ENCODE measurements at regions not wholly inside any gene's neighbourhood (a gene's known extent, or its start where the extent isn't known, plus 50 kb on each side); places are given as distances from the start of the nearest gene placed in this dataset.

DNA sequence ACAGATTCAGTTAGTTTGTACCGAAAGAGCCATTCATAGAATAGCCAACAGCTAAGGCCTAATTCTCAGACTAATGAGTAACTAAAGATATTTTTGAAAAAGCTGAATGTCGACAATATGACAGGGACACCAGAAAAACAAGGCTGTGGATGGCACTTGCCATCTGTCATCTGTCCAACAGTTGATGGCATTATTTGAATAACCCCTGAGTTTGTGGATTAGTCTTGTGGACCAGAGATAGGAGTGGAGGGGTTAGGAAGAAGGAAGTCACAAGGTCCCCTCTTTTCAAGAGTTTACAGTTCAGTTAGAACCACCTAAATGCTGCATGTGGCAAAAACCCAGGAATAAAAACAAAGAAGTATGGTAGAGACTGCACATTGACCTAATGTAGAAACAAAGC, 356.5 kb upstream of the DUSP10 start:
- no peak for DNase-seq

DNA sequence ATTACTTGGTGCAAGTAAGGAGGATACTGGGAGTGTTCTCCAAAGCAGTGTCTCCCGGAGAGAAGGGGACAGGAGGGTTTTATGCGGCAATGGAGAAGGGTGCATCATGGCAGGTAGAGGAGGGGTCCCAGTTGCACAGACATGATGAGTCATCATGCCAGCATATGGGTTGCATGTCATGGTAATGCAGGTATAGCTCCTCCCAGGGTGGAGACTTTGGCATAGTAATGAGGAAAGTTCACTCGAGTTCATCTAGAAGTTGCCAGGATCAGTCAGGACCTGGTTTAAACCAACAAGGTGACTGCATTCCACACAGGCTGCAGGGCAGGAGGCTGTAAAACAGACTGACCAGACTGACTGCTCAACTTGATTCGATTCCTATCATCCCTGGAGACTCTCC, 355.7 kb upstream of the DUSP10 start:
- no peak for DNase-seq

DNA sequence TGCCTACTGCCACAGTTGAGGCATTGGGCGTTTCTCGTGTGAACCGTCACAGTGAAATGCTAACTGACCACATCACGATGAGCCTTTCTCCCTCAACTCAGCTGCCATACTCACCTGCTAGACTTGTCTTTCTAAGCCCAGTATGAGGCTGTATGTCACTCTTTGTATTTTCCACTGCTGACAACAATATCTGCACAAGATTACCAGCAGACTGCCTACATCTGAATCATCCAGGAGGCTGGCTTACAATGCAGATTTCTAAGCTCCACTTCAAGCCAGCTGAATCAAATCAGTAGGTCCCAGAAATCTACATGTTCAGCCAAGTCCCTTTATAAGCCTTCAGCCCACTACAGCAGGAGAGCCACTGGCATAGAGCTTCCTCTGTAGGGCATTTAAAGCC, 355.0 kb upstream of the DUSP10 start:
- no peak for DNase-seq

GRCh38 chr1:222096476-222096772, 354.5 kb upstream of the DUSP10 start:
- no peak for DNase-seq

- DNase-seq: peak; percentile 15
Measured at GRCh38 chr1:222095606-222096475, 354.0 kb upstream of the DUSP10 start.

GRCh38 chr1:222093518-222093917, 351.6 kb upstream of the DUSP10 start:
- no peak for DNase-seq

GRCh38 chr1:222090103-222090502, 348.2 kb upstream of the DUSP10 start:
- peak; percentile 88 for DNase-seq

- no peak for DNase-seq
Measured at GRCh38 chr1:222087221-222087920, 345.5 kb upstream of the DUSP10 start.

DNA sequence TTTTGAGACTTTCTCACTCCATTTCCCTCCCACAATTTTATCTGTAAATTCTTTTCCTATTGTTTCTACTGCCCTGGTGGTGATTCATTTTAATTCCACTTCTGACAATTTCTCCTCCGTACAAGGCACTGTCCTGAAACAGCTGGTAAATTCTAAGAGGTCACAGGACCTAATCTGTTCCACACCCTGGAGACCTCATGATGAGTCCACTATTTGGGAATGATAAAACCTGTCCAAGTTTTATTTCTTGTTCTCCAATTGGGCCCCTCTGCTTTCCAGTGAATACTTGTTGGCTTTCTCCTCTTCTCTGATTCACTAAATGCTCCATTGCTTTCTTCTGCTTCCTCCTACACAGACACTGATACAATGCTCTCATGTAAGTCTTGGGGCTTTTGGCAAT, 343.1 kb upstream of the DUSP10 start:
- DNase-seq: peak; percentile 80

DNA sequence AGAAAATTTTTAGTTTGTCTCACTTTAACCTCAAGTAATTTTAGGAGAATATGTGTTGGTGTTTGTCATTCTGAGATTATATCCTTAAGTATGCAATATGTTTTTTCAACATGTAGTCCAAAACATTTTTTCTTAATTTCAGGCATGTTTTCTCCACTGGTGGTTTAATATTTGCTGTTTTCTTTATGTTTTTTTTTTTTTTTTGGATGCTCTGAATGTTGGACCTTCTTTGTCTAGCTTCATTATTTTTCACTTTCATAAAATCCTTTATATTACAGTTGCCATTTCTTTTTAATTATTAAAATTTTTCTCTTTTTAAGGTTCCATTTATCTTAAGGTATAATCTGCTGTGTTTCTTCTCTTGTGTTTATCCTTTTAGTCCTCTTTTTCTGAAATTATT, 342.2 kb upstream of the DUSP10 start:
- DNase-seq: no peak

- no peak for DNase-seq
Measured at GRCh38 chr1:222081859-222082258, 340.0 kb upstream of the DUSP10 start.

DNA sequence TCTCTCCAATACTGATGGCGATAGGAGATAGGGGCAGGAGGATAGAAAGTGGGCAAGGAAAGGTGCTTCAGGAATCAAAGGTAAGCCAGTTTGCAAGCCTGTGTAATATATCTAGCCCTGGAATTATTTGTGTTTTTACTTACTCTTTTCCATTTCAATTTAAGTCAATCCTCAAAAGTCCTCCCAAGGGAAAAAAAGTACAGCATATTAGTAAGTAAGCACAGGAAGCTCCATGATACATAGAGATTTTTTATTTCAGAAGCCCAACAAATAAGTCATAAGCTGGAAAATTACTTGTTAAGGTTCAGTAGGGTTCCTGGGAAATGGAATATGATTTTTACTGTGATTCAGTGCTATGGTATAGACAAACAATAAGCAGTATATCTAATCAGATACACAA, 337.7 kb upstream of the DUSP10 start:
- DNase-seq: peak; percentile 43

DNA sequence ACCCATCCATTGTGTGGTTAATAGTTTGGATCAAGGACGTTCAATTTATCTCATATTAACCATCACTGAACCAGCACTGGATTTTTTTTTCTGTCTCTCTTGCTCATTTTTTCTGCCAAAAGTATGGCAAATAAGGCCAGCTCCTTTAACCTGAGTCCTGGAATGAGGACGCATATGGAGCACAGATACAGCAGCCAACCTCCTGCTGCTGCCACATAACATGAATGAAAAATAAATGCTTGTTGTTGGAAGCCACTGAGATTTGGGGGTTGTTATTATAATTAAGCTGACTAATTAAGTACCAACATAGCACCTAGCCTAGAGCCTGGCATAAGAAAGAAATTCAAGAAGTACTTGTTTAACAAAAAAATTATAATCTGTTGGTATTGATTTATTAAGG, 335.3 kb upstream of the DUSP10 start:
- DNase-seq: no peak

GRCh38 chr1:222074317-222074716, 332.4 kb upstream of the DUSP10 start:
- no peak for DNase-seq

DNA sequence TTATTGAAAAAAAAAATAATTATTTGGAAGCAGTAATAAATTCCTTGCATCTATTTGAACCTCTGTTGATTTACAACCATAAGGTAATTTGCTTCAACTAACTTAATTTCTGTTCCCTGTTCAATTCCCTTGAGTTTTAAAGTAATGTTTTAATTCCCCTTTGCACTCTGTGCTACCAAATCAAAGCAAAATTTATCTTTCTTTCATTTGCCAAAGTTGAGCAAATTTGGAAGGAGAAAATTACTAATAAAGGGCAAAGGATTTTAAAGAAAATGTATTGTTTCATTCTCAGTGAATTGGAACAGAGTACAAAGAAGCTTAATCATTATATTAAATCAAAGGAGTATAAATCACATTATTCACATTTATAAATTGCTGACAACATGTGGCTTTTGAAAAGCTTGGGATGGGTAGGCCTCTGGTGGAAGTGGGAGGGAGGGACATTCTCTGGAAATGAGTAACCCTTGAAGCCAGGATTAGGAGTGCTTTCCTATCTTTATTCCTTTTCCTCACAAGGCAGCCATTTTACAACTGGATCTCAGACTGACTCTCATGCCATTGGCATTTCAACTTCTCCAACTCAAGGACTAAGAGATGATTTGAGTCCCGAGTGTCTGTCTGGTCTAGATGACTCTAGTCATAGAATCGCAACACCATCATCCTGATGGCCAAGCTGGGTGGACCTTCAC, 331.6 kb upstream of the DUSP10 start:
- DNase-seq: peak; percentile 94

DNA sequence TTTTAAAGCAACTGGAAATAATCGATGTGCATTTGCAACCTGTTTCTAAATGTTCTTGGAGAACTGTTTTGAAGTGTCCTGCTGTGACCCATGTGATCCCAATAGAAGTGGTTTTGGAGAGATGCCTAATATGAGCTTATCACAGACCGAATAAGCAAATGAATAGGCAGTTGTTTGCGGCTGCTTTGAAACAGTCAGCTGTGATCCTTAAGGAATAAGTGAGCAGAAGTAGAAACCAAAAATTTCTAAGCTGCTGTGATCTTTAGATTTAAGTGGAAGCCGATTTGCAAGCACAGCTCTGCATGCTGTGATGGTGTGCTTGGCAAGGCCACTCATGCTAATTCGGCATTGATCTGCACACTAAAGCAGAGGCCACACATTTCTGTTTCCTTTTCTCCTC, 329.5 kb upstream of the DUSP10 start:
- no peak for DNase-seq

- DNase-seq: peak; percentile 35
Measured at GRCh38 chr1:222068937-222069336, 327.0 kb upstream of the DUSP10 start.

- no peak for DNase-seq
Measured at GRCh38 chr1:222068101-222068500, 326.2 kb upstream of the DUSP10 start.

GRCh38 chr1:222066539-222066938, 324.6 kb upstream of the DUSP10 start:
- no peak for DNase-seq

GRCh38 chr1:222065234-222065633, 323.3 kb upstream of the DUSP10 start:
- DNase-seq: no peak

GRCh38 chr1:222064388-222065211, 322.7 kb upstream of the DUSP10 start:
- DNase-seq: peak; percentile 60

- DNase-seq: no peak
Measured at GRCh38 chr1:222062640-222063039, 320.8 kb upstream of the DUSP10 start.
